Panc1 (cell line): ENCODE measurements at regions not wholly inside any gene's neighbourhood (a gene's known extent, or its start where the extent isn't known, plus 50 kb on each side); places are given as distances from the start of the nearest gene placed in this dataset.

ENCODE experiments used
- ATAC-seq: fragments of 200-7000 bp; cut with Tn5 transposase; 2 replicates; pipeline ENCODE4 v1.9.1; 2020; ENCODE audit warnings: mild to moderate bottlenecking, moderate library complexity
- BruUV-seq: library from RNA; stranded (reverse); fragments of 400-500 nt; replicated peaks from 2 replicates; lab custom pipeline; 2021; lab: Mats Ljungman, UMichigan
- CTCF ChIA-PET: fragments of 300-600 bp; sonication (Branson Sonifier 250); formaldehyde crosslinking; loops from one replicate; lab custom pipeline; 2022; ENCODE audit warnings: antibody characterized with exemption; lab: Charles Lee
- POLR2A ChIA-PET: fragments of 300-600 bp; sonication (Branson Sonifier 250); formaldehyde crosslinking; loops from one replicate; lab custom pipeline; 2022; ENCODE audit warnings: antibody characterized with exemption; lab: Charles Lee
- DNase-seq: peaks from one replicate; pipeline ENCODE4 v3.0.0-alpha.2; 2010; ENCODE audit warnings: low read depth, low spot score
- H3K27ac ChIP-seq: 2 replicates; pipeline ENCODE4 v1.5.1; 2011; ENCODE audit warnings: mild to moderate bottlenecking, low read length, inconsistent platforms
- H3K27me3 ChIP-seq: fragments of 200-500 bp; sonication (Bioruptor generic); 2 replicates; pipeline ENCODE4 v1.6.0; 2014; ENCODE audit warnings: low read length, inconsistent platforms; ENCODE audit not compliant: control insufficient read depth, insufficient read depth
- H3K36me3 ChIP-seq: fragments of 200-500 bp; sonication (Bioruptor generic); 2 replicates; pipeline ENCODE4 v1.5.1; 2014; ENCODE audit warnings: inconsistent platforms, mild to moderate bottlenecking, low read length, moderate library complexity; ENCODE audit not compliant: control insufficient read depth, insufficient read depth
- H3K4me1 ChIP-seq: 2 replicates; pipeline ENCODE4 v1.5.1; 2011; ENCODE audit warnings: inconsistent platforms, mild to moderate bottlenecking, low read length, moderate library complexity; ENCODE audit not compliant: control insufficient read depth, insufficient read depth
- H3K4me3 ChIP-seq, 2 experiments: 2 replicates each; pipeline ENCODE4 v1.5.1; 2011 to 2012; ENCODE audit warnings: low read depth in 2 of 2, low read length in 2 of 2, mild to moderate bottlenecking in 2 of 2, inconsistent platforms in 1 of 2, moderate library complexity in 1 of 2
- H3K9me3 ChIP-seq: fragments of 200-500 bp; sonication (Bioruptor generic); 2 replicates; pipeline ENCODE4 v1.5.1; 2014; ENCODE audit warnings: low read depth, mild to moderate bottlenecking, inconsistent platforms, low read length, moderate library complexity; ENCODE audit not compliant: control insufficient read depth, insufficient read depth
- CTCF ChIP-seq: fragments of 450-650 bp; IDR thresholded peaks from 2 replicates; pipeline ENCODE4 v1.5.1; 2017; ENCODE audit warnings: mild to moderate bottlenecking
- POLR2AphosphoS5 ChIP-seq: IDR thresholded peaks from 2 replicates; pipeline ENCODE4 v1.6.1; 2012; ENCODE audit warnings: mild to moderate bottlenecking, low read depth, low read length, moderate library complexity
- REST ChIP-seq, 2 experiments: IDR thresholded peaks; 2 replicates each; pipeline ENCODE4 v1.6.1; 2011 to 2012; ENCODE audit warnings: low read depth in 2 of 2, control low read depth in 1 of 2, low read length in 1 of 2, mild to moderate bottlenecking in 1 of 2, moderate library complexity in 1 of 2; ENCODE audit not compliant: insufficient read depth in 1 of 2
- SIN3A ChIP-seq: IDR thresholded peaks from 2 replicates; pipeline ENCODE4 v1.6.1; 2012; ENCODE audit warnings: low read depth, mild to moderate bottlenecking, low read length, moderate library complexity, borderline replicate concordance; ENCODE audit not compliant: insufficient read depth
- TCF7L2 ChIP-seq: IDR thresholded peaks from 2 replicates; pipeline ENCODE4 v1.6.1; 2011; ENCODE audit warnings: mild to moderate bottlenecking, low read depth, low read length, inconsistent platforms
- in situ Hi-C: cut with HindIII; loops from 2 replicates; pipeline ENCODE4 v1.10.0; 2016; ENCODE audit warnings: low sequenced_read_pairs, low pct_unique_long_range_greater_than_20kb
- intact Hi-C: fragments of 100-400 bp; cut with micrococcal nuclease; formaldehyde crosslinking; loops from one replicate; pipeline ENCODE4 v1.10.0; 2022; ENCODE audit not compliant: unreplicated experiment

DNA sequence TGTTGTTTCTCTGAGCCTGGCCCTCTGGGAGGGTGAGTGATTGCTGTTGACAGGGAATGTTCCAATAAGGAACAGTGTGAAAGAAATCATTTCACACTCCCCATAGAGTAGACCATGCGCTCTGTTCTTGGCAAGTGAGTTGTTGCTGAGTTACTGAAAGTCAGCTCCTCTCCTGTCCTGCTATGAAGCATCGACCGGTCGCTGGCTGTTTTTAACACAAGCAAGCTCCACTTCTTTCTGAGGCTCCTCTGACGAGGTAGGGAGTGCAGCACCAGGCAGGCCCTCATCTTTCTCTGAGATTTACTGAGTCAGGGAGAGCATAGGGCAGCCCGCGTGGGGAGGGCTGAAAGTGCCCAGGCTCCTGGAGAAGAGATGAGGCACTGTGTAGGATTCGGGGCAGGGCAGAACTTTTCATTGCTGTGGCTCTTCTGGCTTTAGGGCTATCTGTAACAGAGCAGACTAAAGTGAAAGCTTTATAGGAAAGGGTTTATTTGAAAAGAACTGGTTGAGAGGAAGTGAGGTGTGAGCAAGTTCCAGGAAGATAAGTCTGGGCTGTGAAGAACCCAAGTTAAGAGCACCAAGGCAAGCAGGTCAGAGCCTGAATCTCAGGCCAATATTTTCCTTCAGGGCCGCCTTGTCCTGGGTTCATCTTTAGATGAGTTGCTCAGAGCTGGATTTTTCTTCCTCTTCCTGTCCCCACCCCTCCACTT lies 332.2 kb downstream of the CCSER2 start:
- no TSS peak for BruUV-seq
- H3K27me3 ChIP-seq, result peaks cover 3% of the 10 kb centered on the region; the same call in 1 of the 2 replicates
- ChIA-PET CTCF (no interaction called here), POLR2A (no interaction called here)
- no peak overlapping the region for H3K4me3 ChIP-seq
- H3K36me3 ChIP-seq, result no peaks in the 10 kb centered on the region
- ATAC-seq, result no peak
- no peak overlapping the region for H3K27ac ChIP-seq
- H3K9me3 ChIP-seq, result no peaks in the 10 kb centered on the region
- no peaks in the 10 kb centered on the region for H3K4me1 ChIP-seq
- no peak for DNase-seq
- intact Hi-C loops (no loop called here), in situ Hi-C loops (no loop called here)
- TF ChIP-seq POLR2AphosphoS5, result no peak
- no peak for TF ChIP-seq TCF7L2
- TF ChIP-seq CTCF, result no peak

DNA sequence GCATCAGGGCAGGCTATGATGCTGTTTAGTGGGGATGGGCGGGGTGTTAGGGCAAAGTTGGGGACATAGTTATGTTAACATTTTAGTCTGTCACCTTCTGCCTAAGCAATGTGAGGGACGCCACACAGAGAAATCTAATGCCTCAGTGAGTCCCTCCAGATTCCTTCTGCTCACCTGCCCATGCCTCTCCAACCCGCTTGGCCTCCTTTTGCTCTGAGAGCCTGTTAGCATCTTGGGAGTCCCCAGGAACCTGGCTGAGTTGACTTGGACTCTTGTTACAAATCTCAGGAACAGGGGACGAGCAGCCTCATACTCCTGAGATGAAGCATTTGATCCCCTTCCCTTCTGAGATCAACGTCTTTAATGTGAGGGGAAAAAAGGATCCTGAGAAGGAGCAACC lies 336.8 kb downstream of the CCSER2 start:
- Histone ChIP-seq H3K9me3 (no peaks in the 10 kb centered on the region), H3K27me3 (no peaks in the 10 kb centered on the region), H3K4me1 (no peaks in the 10 kb centered on the region), H3K27ac (no peak overlapping the region), H3K36me3 (no peaks in the 10 kb centered on the region), H3K4me3 (no peak overlapping the region)
- in situ Hi-C loops, result no loop called here
- POLR2A ChIA-PET, result no interaction called here
- no TSS peak for BruUV-seq
- CTCF ChIA-PET, result no interaction called here
- intact Hi-C loops, result no loop called here
- DNase-seq (no peak), ATAC-seq (no peak)
- TF ChIP-seq POLR2AphosphoS5 (no peak), TCF7L2 (no peak), SIN3A (no peak), REST (IDR thresholded peaks at IDR 0.05; ENCODE audit: insufficient read depth in 1 of 2, low read depth in 2 of 2, low read length in 1 of 2) (no peak), CTCF (no peak)
